Activated T-helper 2 cell treated with anti-CD3 and anti-CD28 coated beads, Interferon-gamma antibody, Interleukin-2, Interleukin-4, amounts not matched to agents 10 μg/mL and 5 μg/mL and 100 μg/mL, durations not matched to agents 14 hours and 24 hours and 36 hours (primary cell): ENCODE measurements at regions not wholly inside any gene's neighbourhood (a gene's known extent, or its start where the extent isn't known, plus 50 kb on each side); places are given as distances from the start of the nearest gene placed in this dataset.
"Not testable (repeated sequence)": the region's sequence is repeated elsewhere in the genome, so short reads cannot be mapped to it uniquely, and the experiment has no call there.

Experiments used
- DNase-seq: peaks from one replicate; pipeline ENCODE4 v3.0.0; 2021; ENCODE audit warnings: low spot score
- H3K27ac Mint-ChIP-seq: one replicate; pipeline ENCODE4 v1.8.0; 2021; ENCODE audit warnings: mixed read lengths
- H3K27me3 Mint-ChIP-seq: one replicate; pipeline ENCODE4 v1.8.0; 2021; ENCODE audit warnings: low read depth, mixed read lengths
- H3K36me3 Mint-ChIP-seq: one replicate; pipeline ENCODE4 v1.8.0; 2021; ENCODE audit warnings: low read depth, mixed read lengths
- H3K4me1 Mint-ChIP-seq: one replicate; pipeline ENCODE4 v1.8.0; 2021; ENCODE audit warnings: low read depth, mixed read lengths
- H3K4me3 Mint-ChIP-seq: one replicate; pipeline ENCODE4 v1.8.0; 2021; ENCODE audit warnings: low read depth, mild to moderate bottlenecking, moderate library complexity, mixed read lengths
- H3K9me3 Mint-ChIP-seq: one replicate; pipeline ENCODE4 v1.8.0; 2021; ENCODE audit warnings: mixed read lengths
- intact Hi-C: fragments of 100-400 bp; cut with micrococcal nuclease; formaldehyde crosslinking; loops from one replicate; pipeline ENCODE4 v1.15.1; 2023

GRCh38 chr12:118544569-118544968 lies 168.2 kb downstream of the SUDS3 start:
- DNase-seq, result no peak
- intact Hi-C loops, result no loop called here
- H3K27me3 Mint-ChIP-seq, result no peaks in the 10 kb centered on the region
- H3K9me3 Mint-ChIP-seq, result peaks cover 10% of the 10 kb centered on the region
- H3K36me3 Mint-ChIP-seq, result no peaks in the 10 kb centered on the region
- H3K4me3 Mint-ChIP-seq, result no peak overlapping the region
- no peaks in the 10 kb centered on the region for H3K4me1 Mint-ChIP-seq
- H3K27ac Mint-ChIP-seq, result no peak overlapping the region

GRCh38 chr12:118547606-118548005 lies 171.3 kb downstream of the SUDS3 start:
- DNase-seq, H3K27ac Mint-ChIP-seq, H3K4me3 Mint-ChIP-seq, intact Hi-C loops, H3K27me3 Mint-ChIP-seq, H3K36me3 Mint-ChIP-seq, H3K4me1 Mint-ChIP-seq, H3K9me3 Mint-ChIP-seq: not testable (repeated sequence)

DNA sequence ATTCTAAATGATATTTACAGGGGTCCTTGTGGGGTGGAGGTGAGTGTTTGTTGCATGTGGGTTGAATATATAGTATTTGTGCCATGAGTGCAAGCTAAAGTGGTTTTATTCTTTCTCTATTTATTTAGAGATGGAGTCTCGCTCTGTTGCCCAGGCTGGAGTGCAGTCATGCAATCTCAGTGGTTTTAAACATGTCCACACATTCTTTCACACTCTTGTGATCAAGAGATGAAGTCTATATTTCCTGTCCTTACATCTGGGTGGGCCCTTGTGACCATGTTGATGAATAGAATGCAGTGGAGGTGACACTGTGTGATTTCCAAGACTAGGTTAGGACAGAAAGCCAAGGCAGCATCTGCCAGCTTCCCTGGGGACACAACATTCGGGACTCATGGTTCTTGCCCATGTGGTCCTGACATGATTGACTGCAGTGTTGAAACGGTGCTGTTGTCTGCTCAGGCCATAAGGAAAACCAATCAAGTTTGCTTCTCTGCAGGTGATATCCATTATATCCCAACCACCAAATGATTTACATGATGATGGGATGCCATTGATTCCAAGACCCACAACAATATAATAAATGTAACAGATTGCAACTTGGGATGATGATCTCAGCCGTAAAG lies 172.6 kb downstream of the SUDS3 start:
- intact Hi-C loops, result no loop called here
- no peak overlapping the region for H3K27ac Mint-ChIP-seq
- H3K27me3 Mint-ChIP-seq, result no peaks in the 10 kb centered on the region
- H3K36me3 Mint-ChIP-seq, result no peaks in the 10 kb centered on the region
- no peak for DNase-seq
- no peak overlapping the region for H3K4me3 Mint-ChIP-seq
- no peaks in the 10 kb centered on the region for H3K4me1 Mint-ChIP-seq
- H3K9me3 Mint-ChIP-seq, result peaks cover 19% of the 10 kb centered on the region

DNA sequence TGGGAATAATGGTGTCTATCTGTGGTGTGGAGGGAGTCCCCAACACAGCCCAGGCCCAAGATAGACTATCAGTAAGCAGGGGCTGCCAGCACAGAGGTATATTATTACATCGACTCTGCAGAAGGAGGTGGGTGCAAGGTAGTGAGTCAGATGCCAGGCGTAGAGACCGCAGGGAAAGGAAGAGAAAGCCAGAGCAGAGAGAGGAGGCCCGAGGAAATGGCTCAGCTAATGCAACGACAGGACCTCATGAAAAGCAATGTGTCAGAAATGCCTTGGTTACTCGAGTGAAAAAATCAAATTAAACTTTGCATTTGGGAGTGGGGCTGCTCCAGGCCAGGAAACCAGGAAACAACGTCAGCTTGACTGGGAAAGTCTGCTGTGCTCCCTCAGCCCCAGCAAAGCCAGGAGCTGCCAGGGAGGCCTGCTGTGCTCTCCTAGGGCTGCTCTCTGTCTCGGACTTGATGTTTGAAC lies 173.2 kb downstream of the SUDS3 start:
- Mint-ChIP-seq H3K36me3 (no peaks in the 10 kb centered on the region), H3K4me3 (no peak overlapping the region), H3K27ac (no peak overlapping the region), H3K9me3 (peaks cover 19% of the 10 kb centered on the region), H3K4me1 (no peaks in the 10 kb centered on the region), H3K27me3 (no peaks in the 10 kb centered on the region)
- no peak for DNase-seq
- intact Hi-C loops, result no loop called here

GRCh38 chr12:118553856-118554504 lies 177.6 kb downstream of the SUDS3 start:
- intact Hi-C loops, result no loop called here
- Mint-ChIP-seq H3K27ac (no peak overlapping the region), H3K27me3 (no peaks in the 10 kb centered on the region), H3K4me3 (no peak overlapping the region), H3K9me3 (peaks cover 13% of the 10 kb centered on the region), H3K36me3 (no peaks in the 10 kb centered on the region), H3K4me1 (no peaks in the 10 kb centered on the region)
- no peak for DNase-seq

DNA sequence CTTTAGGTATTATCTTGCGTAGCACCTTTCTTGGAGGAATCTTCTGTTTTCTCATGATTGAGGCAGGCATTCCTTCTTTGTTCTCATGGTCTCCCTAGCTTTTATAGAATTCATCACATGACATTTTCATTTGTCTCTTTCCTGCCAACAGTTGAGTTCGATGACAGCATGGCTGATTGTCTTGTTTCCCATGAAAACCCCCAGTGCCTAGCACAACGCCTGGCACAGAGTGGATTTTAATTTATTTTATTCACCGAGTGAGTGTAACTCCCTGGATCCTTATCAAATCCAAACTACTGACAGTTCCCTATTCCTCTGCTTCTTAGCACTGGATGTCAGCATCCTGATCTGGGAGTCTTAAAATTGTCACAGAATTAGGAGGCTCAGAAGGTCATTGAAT lies 182.6 kb downstream of the SUDS3 start:
- Mint-ChIP-seq H3K27me3 (no peaks in the 10 kb centered on the region), H3K9me3 (no peaks in the 10 kb centered on the region), H3K36me3 (no peaks in the 10 kb centered on the region), H3K27ac (no peak overlapping the region), H3K4me3 (no peak overlapping the region), H3K4me1 (no peaks in the 10 kb centered on the region)
- intact Hi-C loops, result no loop called here
- DNase-seq, result no peak

DNA sequence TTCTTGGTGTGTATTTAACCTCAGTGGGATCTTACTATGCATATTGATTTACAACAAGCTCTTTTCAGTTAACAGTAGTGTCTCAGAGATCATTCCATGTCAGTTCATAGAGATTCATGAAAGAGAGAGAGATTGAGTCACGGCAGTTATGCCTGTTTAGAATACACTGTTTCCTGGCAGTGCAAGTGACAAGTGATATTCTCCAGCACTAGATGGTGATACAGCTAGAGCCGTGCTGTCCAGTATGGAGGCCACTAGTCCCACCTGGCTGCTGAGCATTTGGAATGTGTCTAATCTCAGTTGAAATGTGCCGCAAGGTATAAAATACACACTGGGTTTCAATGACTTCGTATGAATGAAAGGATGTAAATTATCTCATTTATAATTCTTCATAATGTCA lies 184.4 kb downstream of the SUDS3 start:
- Mint-ChIP-seq H3K4me1 (no peaks in the 10 kb centered on the region), H3K27ac (no peak overlapping the region), H3K36me3 (no peaks in the 10 kb centered on the region), H3K27me3 (no peaks in the 10 kb centered on the region), H3K9me3 (no peaks in the 10 kb centered on the region), H3K4me3 (no peak overlapping the region)
- no peak for DNase-seq
- intact Hi-C loops, result no loop called here

DNA sequence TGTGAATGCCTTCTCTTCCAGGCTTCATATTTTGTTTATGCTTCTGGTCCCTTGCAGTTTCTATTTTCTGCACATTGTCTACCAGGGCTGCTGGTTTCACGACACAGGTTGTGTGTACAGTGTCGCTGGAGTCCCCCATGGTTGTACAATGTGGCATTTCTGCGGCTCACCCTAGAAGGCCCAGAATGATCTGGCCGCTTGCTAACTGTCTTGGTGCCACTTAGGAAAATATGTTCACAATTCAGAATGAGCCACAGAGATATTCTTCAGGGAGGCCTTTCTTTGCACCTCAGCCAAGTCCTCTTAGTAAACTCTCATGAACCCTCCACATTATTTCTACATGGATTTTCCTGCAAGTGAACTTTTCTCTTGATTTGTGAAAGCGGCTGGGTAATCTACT lies 195.4 kb downstream of the SUDS3 start:
- no peak overlapping the region for H3K27ac Mint-ChIP-seq
- no peak overlapping the region for H3K4me3 Mint-ChIP-seq
- no peaks in the 10 kb centered on the region for H3K4me1 Mint-ChIP-seq
- no peak for DNase-seq
- intact Hi-C loops, result no loop called here
- no peaks in the 10 kb centered on the region for H3K36me3 Mint-ChIP-seq
- H3K27me3 Mint-ChIP-seq, result no peaks in the 10 kb centered on the region
- H3K9me3 Mint-ChIP-seq, result peaks cover 4% of the 10 kb centered on the region

DNA sequence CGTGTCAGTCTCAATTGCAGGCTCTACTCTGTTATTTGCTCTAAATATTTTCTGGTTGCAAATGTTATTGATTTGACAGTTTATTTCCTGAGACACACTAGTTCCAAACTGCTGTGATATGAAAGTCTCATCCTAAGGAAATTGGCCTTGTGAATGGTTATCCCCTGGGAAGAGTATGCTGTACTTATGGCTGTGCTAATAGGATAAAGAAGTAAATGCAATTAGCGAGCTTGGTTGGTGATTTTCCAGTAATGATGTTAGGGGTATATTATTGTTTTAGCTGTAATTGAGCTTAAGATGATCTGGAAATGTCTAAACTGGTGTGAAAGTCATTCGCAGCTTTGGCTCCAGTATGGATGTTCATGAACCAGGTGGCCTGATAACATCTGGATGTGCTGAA lies 197.9 kb downstream of the SUDS3 start:
- Mint-ChIP-seq H3K27ac (no peak overlapping the region), H3K4me1 (no peaks in the 10 kb centered on the region), H3K4me3 (no peak overlapping the region), H3K36me3 (no peaks in the 10 kb centered on the region), H3K9me3 (peaks cover 4% of the 10 kb centered on the region), H3K27me3 (no peaks in the 10 kb centered on the region)
- intact Hi-C loops, result no loop called here
- no peak for DNase-seq

GRCh38 chr12:118575730-118576129 lies 199.4 kb downstream of the SUDS3 start:
- Mint-ChIP-seq H3K27ac (no peak overlapping the region), H3K4me3 (no peak overlapping the region), H3K27me3 (no peaks in the 10 kb centered on the region), H3K9me3 (peaks cover 4% of the 10 kb centered on the region), H3K4me1 (no peaks in the 10 kb centered on the region), H3K36me3 (no peaks in the 10 kb centered on the region)
- intact Hi-C loops, result no loop called here
- DNase-seq, result no peak

- intact Hi-C loops, result no loop called here
- no peaks in the 10 kb centered on the region for H3K4me1 Mint-ChIP-seq
- no peaks in the 10 kb centered on the region for H3K9me3 Mint-ChIP-seq
- H3K4me3 Mint-ChIP-seq, result no peak overlapping the region
- no peaks in the 10 kb centered on the region for H3K27me3 Mint-ChIP-seq
- H3K36me3 Mint-ChIP-seq, result no peaks in the 10 kb centered on the region
- DNase-seq, result no peak
- no peak overlapping the region for H3K27ac Mint-ChIP-seq
Observed at GRCh38 chr12:118581371-118581770, 205.0 kb downstream of the SUDS3 start.

DNA sequence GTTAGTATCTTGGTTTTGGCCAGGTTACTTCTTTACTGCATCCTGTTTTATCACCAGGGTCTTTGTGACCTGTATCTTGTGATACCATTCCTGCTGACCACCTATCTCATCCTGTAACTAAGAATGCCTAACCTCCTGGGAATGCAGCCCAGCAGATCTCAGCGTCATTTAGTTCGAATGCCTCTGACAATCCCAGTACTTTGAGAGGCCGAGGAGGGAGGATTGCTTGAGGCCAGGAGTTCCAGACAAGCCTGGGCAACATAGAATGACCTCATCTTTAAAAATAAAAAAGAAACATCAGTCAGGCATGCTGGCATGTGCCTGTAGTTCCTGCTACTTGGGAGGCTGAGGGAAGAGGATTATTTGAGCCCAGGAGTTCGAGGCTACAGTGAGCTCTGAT lies 206.5 kb downstream of the SUDS3 start:
- no peaks in the 10 kb centered on the region for H3K27me3 Mint-ChIP-seq
- H3K4me1 Mint-ChIP-seq, result no peaks in the 10 kb centered on the region
- DNase-seq, result no peak
- H3K27ac Mint-ChIP-seq, result no peak overlapping the region
- H3K36me3 Mint-ChIP-seq, result no peaks in the 10 kb centered on the region
- intact Hi-C loops, result no loop called here
- no peak overlapping the region for H3K4me3 Mint-ChIP-seq
- H3K9me3 Mint-ChIP-seq, result no peaks in the 10 kb centered on the region

GRCh38 chr12:118586433-118586832 lies 210.1 kb downstream of the SUDS3 start:
- no peaks in the 10 kb centered on the region for H3K9me3 Mint-ChIP-seq
- H3K4me1 Mint-ChIP-seq, result no peaks in the 10 kb centered on the region
- no peak overlapping the region for H3K4me3 Mint-ChIP-seq
- DNase-seq, result no peak
- intact Hi-C loops, result no loop called here
- H3K27me3 Mint-ChIP-seq, result no peaks in the 10 kb centered on the region
- no peak overlapping the region for H3K27ac Mint-ChIP-seq
- no peaks in the 10 kb centered on the region for H3K36me3 Mint-ChIP-seq
